Ecto neural progenitor cell (in vitro differentiated cells): ENCODE measurements at regions not wholly inside any gene's neighbourhood (a gene's known extent, or its start where the extent isn't known, plus 50 kb on each side); places are given as distances from the start of the nearest gene placed in this dataset.
"Not testable (repeated sequence)": the region's sequence is repeated elsewhere in the genome, so short reads cannot be mapped to it uniquely, and the experiment has no call there.

Source experiments
- DNase-seq: peaks from one replicate; pipeline ENCODE4 v3.0.0-alpha.2; 2018; ENCODE audit warnings: low spot score

GRCh38 chr12:90209029-90209428 is 500.4 kb upstream of the ATP2B1 start:
- no peak for DNase-seq

- not testable (repeated sequence) for DNase-seq
Observed at GRCh38 chr12:90208379-90208778, 499.7 kb upstream of the ATP2B1 start.

GRCh38 chr12:90207799-90208198 is 499.2 kb upstream of the ATP2B1 start:
- DNase-seq, result no peak

GRCh38 chr12:90205165-90205564 is 496.5 kb upstream of the ATP2B1 start:
- no peak for DNase-seq

- no peak for DNase-seq
Observed at GRCh38 chr12:90203556-90203955, 494.9 kb upstream of the ATP2B1 start.

- DNase-seq, result no peak
Observed at GRCh38 chr12:90199006-90199405, 490.4 kb upstream of the ATP2B1 start.

GRCh38 chr12:90193500-90193899 is 484.9 kb upstream of the ATP2B1 start:
- DNase-seq, result no peak

- no peak for DNase-seq
Observed at GRCh38 chr12:90188857-90189256, 480.2 kb upstream of the ATP2B1 start.

- DNase-seq, result no peak
Observed at GRCh38 chr12:90183201-90183600, 474.6 kb upstream of the ATP2B1 start.

- DNase-seq, result no peak
Observed at GRCh38 chr12:90181216-90181615, 472.6 kb upstream of the ATP2B1 start.

- DNase-seq, result no peak
Observed at GRCh38 chr12:90174956-90175355, 466.3 kb upstream of the ATP2B1 start.

GRCh38 chr12:90174198-90174510 is 465.5 kb upstream of the ATP2B1 start:
- no peak for DNase-seq

GRCh38 chr12:90173499-90174197 is 465.0 kb upstream of the ATP2B1 start:
- no peak for DNase-seq

GRCh38 chr12:90172524-90172923 is 463.9 kb upstream of the ATP2B1 start:
- no peak for DNase-seq

- no peak for DNase-seq
Observed at GRCh38 chr12:90170740-90171139, 462.1 kb upstream of the ATP2B1 start.

- DNase-seq, result no peak
Observed at GRCh38 chr12:90167518-90168208, 459.0 kb upstream of the ATP2B1 start.

- DNase-seq, result no peak
Observed at GRCh38 chr12:90166671-90167070, 458.0 kb upstream of the ATP2B1 start.

GRCh38 chr12:90166012-90166411 is 457.4 kb upstream of the ATP2B1 start:
- no peak for DNase-seq

GRCh38 chr12:90163975-90164374 is 455.3 kb upstream of the ATP2B1 start:
- DNase-seq, result no peak

GRCh38 chr12:90153827-90154226 is 445.2 kb upstream of the ATP2B1 start:
- DNase-seq, result no peak

GRCh38 chr12:90152897-90153624 is 444.4 kb upstream of the ATP2B1 start:
- DNase-seq, result peak; percentile 77

GRCh38 chr12:90151491-90152015 is 442.9 kb upstream of the ATP2B1 start:
- DNase-seq, result no peak

- DNase-seq, result no peak
Observed at GRCh38 chr12:90149453-90149852, 440.8 kb upstream of the ATP2B1 start.
